K562 (cell line): ENCODE measurements at regions not wholly inside any gene's neighbourhood (a gene's known extent, or its start where the extent isn't known, plus 50 kb on each side); places are given as distances from the start of the nearest gene placed in this dataset.

Source experiments
- ATAC-seq: fragments of 200-7000 bp; cut with Tn5 transposase; 3 replicates; pipeline ENCODE4 v1.9.1; 2020; ENCODE audit warnings: moderate library complexity
- BruUV-seq: library from RNA; stranded (reverse); fragments of 400-500 nt; replicated peaks from 2 replicates; lab custom pipeline; 2021; lab: Mats Ljungman, UMichigan
- CTCF ChIA-PET: fragments of 300-600 bp; formaldehyde crosslinking; extraction: SDS; loops from one replicate; lab custom pipeline; 2021; ENCODE audit warnings: low intra/inter-chr PET ratio; lab: Yijun Ruan, JAX
- POLR2A ChIA-PET: fragments of 300-600, 350-650 bp; sonication (Branson Sonifier 250); formaldehyde crosslinking; extraction: SDS; loops from one replicate; lab custom pipeline; 2021; ENCODE audit warnings: antibody characterized with exemption, inconsistent platforms; lab: Yijun Ruan, JAX
- DNase-seq, 4 experiments: peaks; one replicate each; pipeline versions ENCODE4 v3.0.0 to v3.0.0-alpha.2; 2011 to 2018; ENCODE audit warnings: low spot score in 3 of 4, mixed read lengths in 3 of 4; ENCODE audit errors: extremely low read depth in 1 of 4
- FAIRE-seq: peaks from 2 replicates; lab custom pipeline; 2011; peaks lifted over from hg19 to GRCh38; lab: Jason Lieb, UNC
- H2AFZ ChIP-seq: 2 replicates; pipeline ENCODE4 v1.6.0; 2011; ENCODE audit warnings: low read depth, low read length, control low read depth, inconsistent platforms
- H3K27ac ChIP-seq: fragments of 200-600 bp; 3 replicates; pipeline ENCODE4 v1.8.0; 2011; ENCODE audit warnings: low read depth, mild to moderate bottlenecking, control low read depth, inconsistent platforms, low read length, moderate library complexity, mixed read lengths; ENCODE audit errors: extremely low read depth
- H3K27me3 ChIP-seq, 2 experiments: fragments of 300-600 bp in 1 of 2; 2 replicates in 1 of 2; 3 replicates in 1 of 2; pipeline versions ENCODE4 v1.6.0 to v1.8.0; 2011; ENCODE audit warnings: inconsistent platforms in 2 of 2, low read length in 2 of 2, mild to moderate bottlenecking in 1 of 2, mixed read lengths in 1 of 2, moderate library complexity in 1 of 2; ENCODE audit not compliant: control insufficient read depth in 2 of 2, insufficient read depth in 2 of 2
- H3K36me3 ChIP-seq: fragments of 300-600 bp; 3 replicates; pipeline ENCODE4 v1.8.0; 2011; ENCODE audit warnings: mild to moderate bottlenecking, low read length, inconsistent platforms; ENCODE audit not compliant: control insufficient read depth, insufficient read depth
- H3K4me1 ChIP-seq, 2 experiments: fragments of 200-600 bp in 1 of 2; replicated peaks in 1 of 2; 2 replicates in 1 of 2; 3 replicates in 1 of 2; pipeline versions ENCODE4 v1.5.1 to v1.8.0; 2011; ENCODE audit warnings: inconsistent platforms in 2 of 2, low read length in 2 of 2, mild to moderate bottlenecking in 1 of 2, mixed read lengths in 1 of 2, moderate library complexity in 1 of 2; ENCODE audit not compliant: control insufficient read depth in 2 of 2, insufficient read depth in 2 of 2
- H3K4me2 ChIP-seq: 2 replicates; pipeline ENCODE4 v1.6.1; 2011; ENCODE audit warnings: low read length, control low read depth, inconsistent platforms, mixed read lengths; ENCODE audit not compliant: insufficient read depth
- H3K4me3 ChIP-seq: fragments of 200-600 bp; sonication (generic), shearing (Covaris generic); 2 replicates; pipeline ENCODE4 v1.5.1; 2016; ENCODE audit warnings: control low read depth, inconsistent platforms
- H3K79me2 ChIP-seq: fragments of 200-600 bp; 3 replicates; pipeline ENCODE4 v1.8.0; 2011; ENCODE audit warnings: low read length, inconsistent platforms; ENCODE audit not compliant: control insufficient read depth, insufficient read depth
- H3K9ac ChIP-seq, 2 experiments: 2 replicates each; pipeline versions ENCODE4 v1.6.0 to v1.6.1; 2011; ENCODE audit warnings: low read depth in 2 of 2, low read length in 2 of 2, control low read depth in 1 of 2, inconsistent platforms in 1 of 2, mild to moderate bottlenecking in 1 of 2, mixed read lengths in 1 of 2; ENCODE audit not compliant: insufficient read depth in 1 of 2
- H3K9me1 ChIP-seq: one replicate; pipeline ENCODE4 v1.6.0; 2011; ENCODE audit warnings: inconsistent platforms, mild to moderate bottlenecking, low read length, moderate library complexity; ENCODE audit not compliant: control insufficient read depth, insufficient read depth
- H3K9me3 ChIP-seq: replicated peaks from 2 replicates; pipeline ENCODE4 v1.5.1; 2011; ENCODE audit warnings: low read depth, low read length, inconsistent platforms; ENCODE audit not compliant: control insufficient read depth, insufficient read depth
- H4K20me1 ChIP-seq: replicated peaks from 2 replicates; pipeline ENCODE4 v1.6.1; 2011; ENCODE audit warnings: low read length, inconsistent platforms, mixed read lengths; ENCODE audit not compliant: control insufficient read depth, insufficient read depth
- BMI1 ChIP-seq: fragments of 150-350 bp; IDR thresholded peaks from 2 replicates; pipeline ENCODE4 v1.6.1; 2014; ENCODE audit warnings: low read length
- CEBPB ChIP-seq: fragments of 450-650 bp; IDR thresholded peaks from 2 replicates; pipeline ENCODE4 v1.6.1; 2016; ENCODE audit warnings: missing genetic modification characterization, missing compliant biosample characterization
- CEBPG ChIP-seq, 3 experiments: fragments of 200-800 bp in 1 of 3; sonication (Bioruptor generic) in 1 of 3; sonication (generic) in 1 of 3; formaldehyde crosslinking in 1 of 3; IDR thresholded peaks in 2 of 3; conservative IDR thresholded peaks in 1 of 3; 2 replicates each; pipeline versions ENCODE4 v1.6.1 to v1.8.0; 2016 to 2022; ENCODE audit warnings: missing compliant biosample characterization in 2 of 3, missing genetic modification characterization in 2 of 3, mild to moderate bottlenecking in 1 of 3, missing genetic modification reagents in 1 of 3
- ETS2 ChIP-seq: IDR thresholded peaks from 2 replicates; pipeline ENCODE4 v1.6.1; 2016; ENCODE audit warnings: borderline replicate concordance, missing genetic modification characterization, mild to moderate bottlenecking, moderate library complexity, missing compliant biosample characterization; ENCODE audit not compliant: poor library complexity, severe bottlenecking
- ETV6 ChIP-seq, 3 experiments: fragments of 150-350 bp in 1 of 3; sonication (generic) in 1 of 3; formaldehyde crosslinking in 1 of 3; IDR thresholded peaks; 2 replicates each; pipeline versions ENCODE4 v1.6.1 to v1.8.0; 2014 to 2022; ENCODE audit warnings: borderline replicate concordance in 2 of 3, low read depth in 2 of 3, antibody characterized with exemption in 1 of 3, low read length in 1 of 3, mild to moderate bottlenecking in 1 of 3, missing genetic modification reagents in 1 of 3
- HDGF ChIP-seq: fragments of 450-650 bp; IDR thresholded peaks from 2 replicates; pipeline ENCODE4 v1.6.1; 2016
- MTA1 ChIP-seq: fragments of 450-650 bp; IDR thresholded peaks from 2 replicates; pipeline ENCODE4 v1.6.1; 2017; ENCODE audit warnings: borderline replicate concordance
- NCOA1 ChIP-seq: fragments of 450-650 bp; IDR thresholded peaks from 2 replicates; pipeline ENCODE4 v1.6.1; 2016; ENCODE audit warnings: low read depth
- PCBP1 ChIP-seq: fragments of 200-400 bp; formaldehyde crosslinking; IDR thresholded peaks from 2 replicates; pipeline ENCODE4 v1.6.1; 2018; ENCODE audit warnings: mild to moderate bottlenecking, low read depth, low read length; ENCODE audit not compliant: poor library complexity, severe bottlenecking
- PTBP1 ChIP-seq: fragments of 200-400 bp; formaldehyde crosslinking; IDR thresholded peaks from 2 replicates; pipeline ENCODE4 v1.6.1; 2017; ENCODE audit warnings: low read depth, low read length
- RAD51 ChIP-seq: fragments of 450-650 bp; IDR thresholded peaks from 2 replicates; pipeline ENCODE4 v1.7.1; 2016; ENCODE audit warnings: low read depth, mild to moderate bottlenecking, borderline replicate concordance
- RFX5 ChIP-seq: IDR thresholded peaks from 2 replicates; pipeline ENCODE4 v1.6.1; 2011; ENCODE audit warnings: low read depth, mild to moderate bottlenecking, improper control_type of control experiment, low read length
- TCF7L2 ChIP-seq: fragments of 150-350 bp; IDR thresholded peaks from 2 replicates; pipeline ENCODE4 v1.6.1; 2016; ENCODE audit warnings: low read depth, mild to moderate bottlenecking, low read length, moderate library complexity
- ZFP30 ChIP-seq: fragments of 250-450 bp; sonication (Bioruptor Pico); IDR thresholded peaks from 2 replicates; pipeline ENCODE4 v1.8.0; 2022; ENCODE audit warnings: moderate library complexity, mild to moderate bottlenecking, inconsistent platforms, borderline replicate concordance
- ZNF3 ChIP-seq: fragments of 250-450 bp; sonication (Bioruptor Pico); IDR thresholded peaks from 2 replicates; pipeline ENCODE4 v1.5.0; 2021; ENCODE audit warnings: mild to moderate bottlenecking, moderate library complexity
- WGBS: fragments of 100-300 bp; shearing (Covaris generic); methylation state at CpG from one replicate; pipeline ENCODE4 v1.1.6; 2016; ENCODE audit warnings: low coverage, mixed read lengths; ENCODE audit not compliant: insufficient coverage; ENCODE audit errors: missing lambda C conversion rate; 5-methylcytosine and 5-hydroxymethylcytosine counted together
- in situ Hi-C: fragments of 300-500 bp; cut with MboI; formaldehyde crosslinking; loops from 4 replicates; pipeline ENCODE4 v1.15.0; 2018; ENCODE audit warnings: inconsistent platforms, mixed read lengths
- intact Hi-C: fragments of 100-400 bp; cut with micrococcal nuclease; formaldehyde crosslinking; loops from 2 replicates; pipeline ENCODE4 v1.14.2; 2022
- TF ChIP-seq, protein P1 (sequence below), 2 experiments: fragments of 450-650 bp; conservative IDR thresholded peaks; 2 replicates each; pipeline ENCODE4 v1.6.1; 2017; ENCODE audit warnings: mild to moderate bottlenecking in 2 of 2, moderate library complexity in 2 of 2

DNA sequence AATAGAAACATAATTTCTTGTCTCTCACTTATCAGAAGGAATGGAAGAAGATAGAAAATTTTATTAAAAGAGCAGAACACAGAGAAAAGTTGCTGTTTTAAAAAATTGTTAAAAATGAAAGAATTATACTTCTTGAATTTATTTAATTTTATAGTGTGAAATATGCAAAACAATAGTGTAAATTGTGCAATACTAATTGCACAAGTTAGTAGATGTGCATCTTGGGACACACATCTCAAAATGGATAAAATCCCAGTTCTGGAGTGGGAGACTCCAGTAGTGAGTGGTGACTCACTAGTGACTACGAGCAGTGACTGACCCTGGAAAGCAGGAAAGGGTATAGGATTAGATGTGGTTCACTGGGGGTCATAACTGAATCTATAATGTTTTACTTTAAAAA is 223.2 kb downstream of the MSX2 start:
- no peaks in the 10 kb centered on the region for H3K9me3 ChIP-seq
- no peaks in the 10 kb centered on the region for H3K4me1 ChIP-seq
- BruUV-seq: no TSS peak
- H3K27me3 ChIP-seq: peaks cover 0 to 3% of the 10 kb centered on the region in 2 experiments; a peak in 2 of 5 replicates
- H3K36me3 ChIP-seq: no peaks in the 10 kb centered on the region
- ATAC-seq: no peak
- H2AFZ ChIP-seq: no peak overlapping the region
- WGBS: 0% methylated on average over 1 of the region's 1 CpG
- TF ChIP-seq CEBPB (tag) (peak; percentile 52), CEBPG (CRISPR knock-in tag; IDR thresholded peaks at IDR 0.05) (no peak), CEBPG (tag; conservative IDR thresholded peaks at IDR 0.05 in 1 of 2, IDR thresholded peaks at IDR 0.05 in 1 of 2) (peak in 1 of 2 experiments; percentile 41; a peak in 1 of 4 replicates), PTBP1 (no peak)
- TF ChIP-seq, all 486 proteins: peak for 2
- DNase-seq (no peak), FAIRE-seq (no peak)
- POLR2A ChIA-PET: no interaction called here
- CTCF ChIA-PET: no interaction called here
- H4K20me1 ChIP-seq: no peaks in the 10 kb centered on the region; the same call in 1 of the 2 replicates
- no peak overlapping the region for H3K4me3 ChIP-seq
- intact Hi-C loops (no loop called here), in situ Hi-C loops (no loop called here)
- no peak overlapping the region for H3K4me2 ChIP-seq
- H3K9ac ChIP-seq: no peak overlapping the region
- no peaks in the 10 kb centered on the region for H3K79me2 ChIP-seq
- no peak overlapping the region for H3K27ac ChIP-seq
- no peaks in the 10 kb centered on the region for H3K9me1 ChIP-seq

- POLR2A ChIA-PET: no interaction called here
- H3K9ac ChIP-seq: no peak overlapping the region
- no peaks in the 10 kb centered on the region for H3K9me1 ChIP-seq
- in situ Hi-C loops: no loop called here
- H3K27ac ChIP-seq: no peak overlapping the region
- peaks cover 0 to 3% of the 10 kb centered on the region in 2 experiments; a peak in 2 of 5 replicates for H3K27me3 ChIP-seq
- CTCF ChIA-PET: no interaction called here
- no peaks in the 10 kb centered on the region for H4K20me1 ChIP-seq
- no peak overlapping the region for H2AFZ ChIP-seq
- H3K4me3 ChIP-seq: no peak overlapping the region
- BruUV-seq: no TSS peak
- no peaks in the 10 kb centered on the region for H3K9me3 ChIP-seq
- no peaks in the 10 kb centered on the region for H3K36me3 ChIP-seq
- H3K79me2 ChIP-seq: no peaks in the 10 kb centered on the region
- H3K4me1 ChIP-seq: no peaks in the 10 kb centered on the region
- no peak for ATAC-seq
- 1% methylated on average over 7 of the region's 7 CpGs for WGBS
- no peak overlapping the region for H3K4me2 ChIP-seq
- no peak for DNase-seq
- no peak for FAIRE-seq
- intact Hi-C loops: no loop called here
- TF ChIP-seq RFX5: no peak
- TF ChIP-seq MTA1: no peak
- no peak for TF ChIP-seq ZNF3 (CRISPR knock-in tag)
- no peak for TF ChIP-seq HDGF
- no peak for TF ChIP-seq RAD51
- TF ChIP-seq, protein P1, sequence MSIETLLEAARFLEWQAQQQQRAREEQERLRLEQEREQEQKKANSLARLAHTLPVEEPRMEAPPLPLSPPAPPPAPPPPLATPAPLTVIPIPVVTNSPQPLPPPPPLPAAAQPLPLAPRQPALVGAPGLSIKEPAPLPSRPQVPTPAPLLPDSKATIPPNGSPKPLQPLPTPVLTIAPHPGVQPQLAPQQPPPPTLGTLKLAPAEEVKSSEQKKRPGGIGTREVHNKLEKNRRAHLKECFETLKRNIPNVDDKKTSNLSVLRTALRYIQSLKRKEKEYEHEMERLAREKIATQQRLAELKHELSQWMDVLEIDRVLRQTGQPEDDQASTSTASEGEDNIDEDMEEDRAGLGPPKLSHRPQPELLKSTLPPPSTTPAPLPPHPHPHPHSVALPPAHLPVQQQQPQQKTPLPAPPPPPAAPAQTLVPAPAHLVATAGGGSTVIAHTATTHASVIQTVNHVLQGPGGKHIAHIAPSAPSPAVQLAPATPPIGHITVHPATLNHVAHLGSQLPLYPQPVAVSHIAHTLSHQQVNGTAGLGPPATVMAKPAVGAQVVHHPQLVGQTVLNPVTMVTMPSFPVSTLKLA (conservative IDR thresholded peaks at IDR 0.05): no peak
- no peak for TF ChIP-seq NCOA1
- TF ChIP-seq ETS2 (tag): no peak
- no peak for TF ChIP-seq BMI1
- TF ChIP-seq TCF7L2: no peak
- TF ChIP-seq PCBP1: no peak
- TF ChIP-seq ZFP30 (CRISPR knock-in tag): no peak
- TF ChIP-seq ETV6 (IDR thresholded peaks at IDR 0.05; ENCODE audit: borderline replicate concordance in 1 of 2, low read depth in 2 of 2, low read length in 1 of 2): no peak
- no peak for TF ChIP-seq ETV6 (CRISPR knock-in tag; IDR thresholded peaks at IDR 0.05; ENCODE audit: borderline replicate concordance)
Measured at GRCh38 chr5:174945853-174946252, 221.5 kb downstream of the MSX2 start.
